Activated CD4-positive, alpha-beta T cell treated with anti-CD3 and anti-CD28 coated beads for 24 hours (primary cell): ENCODE measurements at regions not wholly inside any gene's neighbourhood (a gene's known extent, or its start where the extent isn't known, plus 50 kb on each side); places are given as distances from the start of the nearest gene placed in this dataset.

Experiments
- DNase-seq, 2 donors: peaks; one replicate each; pipeline ENCODE4 v3.0.0-alpha.2; 2020; ENCODE audit warnings: low read depth in 2 of 2

DNA sequence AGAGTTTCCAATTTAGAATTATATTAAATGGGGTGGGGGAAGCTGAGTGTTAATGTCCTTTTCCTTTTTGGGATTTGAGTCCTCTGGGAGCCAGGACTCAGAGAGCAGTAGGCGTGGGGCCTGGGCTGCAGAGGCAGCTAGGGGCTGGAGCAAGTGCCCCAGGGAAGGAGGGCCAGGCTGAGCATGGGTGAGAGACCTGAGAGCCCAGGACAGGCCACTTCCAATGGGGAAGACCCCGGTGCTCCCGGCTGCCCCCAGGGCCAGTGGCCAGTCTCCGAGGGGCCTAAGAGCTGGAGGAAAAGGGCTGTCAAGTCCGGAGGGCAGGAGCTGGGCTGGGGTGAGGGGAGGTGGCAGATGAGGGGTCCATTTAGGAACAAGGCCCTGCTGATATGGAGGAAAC lies 371.5 kb downstream of the ZNF536 start:
- DNase-seq: no peak

DNA sequence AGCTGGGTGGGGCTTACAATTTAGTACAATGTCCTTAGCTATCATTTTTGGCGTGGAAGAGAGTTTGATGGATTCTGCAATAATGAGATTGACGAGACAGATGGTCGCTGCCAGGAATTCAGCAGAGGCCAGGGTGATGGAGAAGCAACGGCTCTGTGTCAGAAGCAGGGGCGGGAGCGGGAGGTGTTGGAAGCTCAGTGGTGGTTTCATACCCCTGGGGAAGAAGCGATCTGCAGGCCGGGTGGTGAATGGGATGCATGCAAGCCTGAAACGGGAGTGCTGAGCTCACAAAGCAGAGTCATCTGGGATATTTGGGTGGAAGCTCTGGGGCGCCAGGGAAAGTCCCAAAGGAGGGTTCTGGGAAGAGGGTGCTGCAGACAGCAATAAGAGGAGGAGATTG lies 370.8 kb downstream of the ZNF536 start:
- no peak for DNase-seq

DNA sequence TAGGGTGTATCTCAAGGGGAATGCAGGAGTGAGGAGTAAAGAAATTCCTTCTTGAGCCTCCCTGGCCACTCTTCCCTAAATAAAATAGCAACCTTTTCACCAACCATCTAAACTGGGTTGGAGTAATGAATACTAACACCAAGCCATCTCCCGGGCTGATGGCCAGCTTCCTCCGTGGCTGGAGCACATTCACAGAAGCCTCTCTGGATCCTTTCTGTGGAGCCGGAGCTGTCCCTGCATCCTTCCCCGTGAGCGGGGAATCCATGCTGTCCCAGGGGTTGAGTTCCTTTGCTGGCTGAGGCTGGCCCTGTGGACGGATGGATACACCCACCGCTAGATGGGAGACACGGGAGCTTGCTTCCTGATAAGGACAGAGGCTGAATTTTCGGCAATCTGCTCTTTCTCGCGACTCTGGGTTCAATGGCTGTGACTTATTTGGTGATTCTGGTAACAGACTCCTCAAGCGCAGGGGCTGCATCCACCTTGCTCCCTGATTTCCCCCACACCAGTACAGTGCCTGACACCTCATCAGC lies 370.3 kb downstream of the ZNF536 start:
- no peak for DNase-seq

DNA sequence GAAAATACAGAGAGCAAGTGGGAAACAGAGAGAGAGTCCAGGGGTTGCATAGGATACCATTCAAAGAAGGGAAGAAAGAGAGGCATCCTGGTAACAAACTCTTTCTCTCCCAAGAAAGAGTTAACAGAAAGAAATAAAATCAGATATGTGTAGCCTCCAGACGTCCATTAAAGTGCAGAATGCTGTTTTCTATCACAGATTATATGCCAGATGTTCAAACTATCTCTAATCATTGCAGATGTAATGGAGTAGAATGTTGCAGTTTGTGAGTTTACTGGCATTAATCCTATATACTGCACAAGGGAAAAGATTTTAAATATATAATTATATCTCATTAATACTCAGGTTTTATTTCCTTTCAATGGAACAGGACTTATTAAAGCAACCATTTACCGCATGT lies 369.4 kb downstream of the ZNF536 start:
- DNase-seq: no peak

DNA sequence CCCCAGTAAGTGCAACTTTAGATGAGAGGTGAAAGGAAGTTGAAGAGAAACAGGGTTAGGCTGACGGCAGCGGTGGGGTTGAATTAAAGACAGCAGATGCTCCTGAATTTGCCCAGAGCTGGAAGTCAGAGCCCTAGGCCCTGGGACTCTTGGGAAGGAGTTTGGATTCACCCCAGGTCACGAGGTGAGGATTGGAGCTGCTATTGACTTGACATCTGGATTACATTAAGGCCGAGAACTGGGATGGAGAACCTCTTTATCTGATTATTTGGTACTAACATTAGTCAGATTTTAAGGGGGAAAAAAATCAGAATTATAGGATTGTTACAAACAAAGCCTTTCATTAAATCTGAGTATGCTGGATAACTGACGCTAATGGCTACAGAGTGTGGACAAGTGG lies 367.2 kb downstream of the ZNF536 start:
- DNase-seq: no peak

DNA sequence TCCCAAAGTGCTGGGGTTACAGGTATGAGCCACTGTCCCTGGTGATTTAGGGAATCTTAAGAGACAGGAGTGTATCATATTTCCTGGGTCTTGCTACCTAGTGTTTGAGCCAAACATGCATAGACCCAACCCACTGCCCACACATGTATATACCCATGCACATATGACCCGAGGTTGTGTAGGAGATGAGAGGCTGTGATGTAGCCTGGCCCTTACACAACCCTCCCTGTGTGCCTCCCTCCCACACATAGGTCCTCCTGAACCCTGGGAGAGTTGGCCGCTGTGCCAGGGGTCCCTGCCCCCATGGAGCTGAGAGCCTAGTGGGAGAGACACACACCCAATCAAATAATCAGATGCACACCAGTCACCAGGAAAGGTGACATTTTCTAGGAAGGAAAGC lies 365.9 kb downstream of the ZNF536 start:
- DNase-seq: no peak

DNA sequence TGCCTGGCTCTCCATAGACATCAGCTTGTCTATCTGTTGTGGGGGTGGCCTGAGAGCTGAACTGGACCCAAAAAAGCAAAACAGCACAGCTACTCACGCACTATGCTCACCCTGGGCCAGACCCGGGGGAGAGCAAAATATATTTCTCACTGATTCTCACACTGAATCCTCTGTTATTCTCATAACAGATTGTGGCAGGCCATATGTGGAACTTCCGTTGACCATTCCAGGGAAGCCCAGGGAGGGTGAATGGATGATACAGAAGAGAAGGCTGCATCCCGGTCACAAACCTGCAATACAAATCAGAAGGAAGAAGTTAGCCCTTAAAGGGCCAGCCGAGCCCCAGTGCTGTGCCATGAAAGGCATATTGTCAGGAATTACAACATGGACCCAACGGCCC lies 362.5 kb downstream of the ZNF536 start:
- DNase-seq: no peak

DNA sequence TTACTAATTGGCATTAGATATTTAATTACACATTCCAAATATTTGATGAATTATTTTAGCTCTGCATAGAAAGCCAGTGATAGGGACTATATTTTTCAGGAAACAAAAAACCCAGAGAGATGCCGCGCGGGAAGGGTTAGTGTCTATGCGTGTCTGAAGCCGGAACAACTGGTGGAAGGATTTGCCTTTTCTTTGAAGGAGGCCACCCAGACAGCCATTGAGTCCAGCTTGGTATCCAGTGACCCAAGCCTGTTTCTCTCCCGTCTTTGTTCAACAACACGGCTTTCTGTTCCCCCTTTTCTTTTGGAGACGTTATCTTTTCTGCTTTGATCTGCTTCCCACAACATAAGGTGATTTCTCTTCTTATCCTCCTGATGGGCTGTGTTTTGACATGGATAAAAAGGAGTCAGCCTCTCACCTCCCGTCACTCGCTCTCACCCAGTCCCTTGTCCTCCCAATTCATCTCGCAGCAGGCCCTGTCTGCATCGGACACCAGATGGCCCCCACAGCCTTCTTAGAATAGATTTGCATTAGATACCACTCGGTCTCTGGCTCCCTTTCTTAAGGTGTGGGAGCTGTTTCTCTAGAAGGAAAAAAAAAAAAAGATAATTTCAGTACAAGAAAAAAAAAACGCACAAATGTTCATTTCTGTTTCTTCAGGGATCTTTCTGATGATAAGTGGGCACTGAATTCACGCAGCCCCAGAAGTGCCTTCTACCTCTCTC lies 361.8 kb downstream of the ZNF536 start:
- DNase-seq: no peak

DNA sequence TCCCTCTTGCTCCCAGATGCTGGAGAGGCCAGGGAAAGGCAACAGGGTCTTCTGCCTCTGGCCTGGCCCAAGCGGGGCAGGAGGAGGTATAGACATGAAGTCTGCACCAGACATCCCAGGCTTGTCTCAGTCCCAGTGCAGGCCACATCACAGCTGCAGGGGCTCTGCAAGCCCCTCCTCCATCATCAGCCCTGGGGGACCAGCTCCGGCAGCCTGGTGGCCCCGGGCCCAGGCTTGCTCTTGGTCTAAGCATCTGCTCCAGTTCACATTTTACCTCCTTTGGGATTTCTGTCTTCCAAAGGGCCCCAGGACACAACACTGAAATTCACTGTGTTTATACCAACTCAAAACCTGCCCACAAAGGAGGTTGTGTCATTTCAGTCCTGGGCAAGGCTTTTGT lies 359.4 kb downstream of the ZNF536 start:
- no peak for DNase-seq

DNA sequence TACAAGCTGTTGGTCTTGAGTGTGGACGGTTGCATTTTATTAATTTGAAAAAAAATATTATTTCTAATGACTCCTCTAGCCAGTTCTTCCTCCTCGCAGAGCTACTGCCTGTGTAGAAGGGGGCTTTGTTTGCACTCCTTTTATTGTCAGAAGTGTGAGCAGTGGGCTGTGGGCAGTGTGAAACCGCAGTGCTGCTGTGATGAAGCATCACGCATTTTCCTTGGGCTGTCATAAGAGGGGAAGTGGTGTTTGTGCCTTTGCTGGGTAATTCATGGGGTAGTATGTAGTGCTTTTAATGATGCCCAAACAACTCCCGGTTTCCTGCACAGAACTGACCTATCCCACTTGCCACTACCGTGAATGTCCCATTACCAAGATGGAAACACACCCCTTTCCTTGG lies 357.3 kb downstream of the ZNF536 start:
- no peak for DNase-seq

DNA sequence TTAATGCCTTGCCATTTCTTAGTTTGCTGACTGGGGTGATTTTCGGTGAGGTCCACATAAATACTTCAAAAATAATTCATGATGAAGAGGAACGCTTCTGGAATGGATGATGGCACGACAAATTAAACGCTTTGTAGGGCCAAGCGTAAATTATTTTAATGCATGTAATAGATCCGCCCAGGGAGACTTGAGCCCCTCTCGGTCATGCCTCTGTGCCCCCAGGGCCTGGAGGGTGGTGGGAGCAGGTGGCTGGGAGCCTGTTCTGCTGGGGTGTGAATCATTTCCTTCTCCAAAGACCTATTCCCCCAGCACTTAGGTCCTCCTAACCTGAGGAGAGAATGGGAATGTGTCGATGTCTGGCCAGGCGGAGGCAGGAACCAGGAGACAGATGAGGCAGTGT lies 350.6 kb downstream of the ZNF536 start:
- DNase-seq: no peak

DNA sequence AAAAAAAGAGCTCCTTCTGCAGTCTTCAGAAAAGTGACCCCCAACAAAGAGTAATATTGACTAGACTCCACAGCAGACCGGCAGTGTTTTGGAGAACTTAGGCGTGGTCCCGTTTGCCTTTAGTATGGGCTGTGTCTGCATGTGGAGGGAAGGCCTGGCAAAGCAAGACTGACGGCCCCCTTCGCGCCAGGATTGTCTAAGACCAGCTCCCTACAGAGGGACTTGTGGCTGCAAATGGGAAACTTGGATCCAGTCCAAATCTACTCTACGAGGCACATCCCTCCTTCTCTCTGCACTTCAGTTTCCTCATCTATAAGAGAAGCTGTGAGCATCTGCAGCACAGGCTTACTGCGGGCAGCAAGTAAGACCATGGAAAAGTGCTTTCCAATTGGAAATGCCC lies 350.0 kb downstream of the ZNF536 start:
- no peak for DNase-seq

DNA sequence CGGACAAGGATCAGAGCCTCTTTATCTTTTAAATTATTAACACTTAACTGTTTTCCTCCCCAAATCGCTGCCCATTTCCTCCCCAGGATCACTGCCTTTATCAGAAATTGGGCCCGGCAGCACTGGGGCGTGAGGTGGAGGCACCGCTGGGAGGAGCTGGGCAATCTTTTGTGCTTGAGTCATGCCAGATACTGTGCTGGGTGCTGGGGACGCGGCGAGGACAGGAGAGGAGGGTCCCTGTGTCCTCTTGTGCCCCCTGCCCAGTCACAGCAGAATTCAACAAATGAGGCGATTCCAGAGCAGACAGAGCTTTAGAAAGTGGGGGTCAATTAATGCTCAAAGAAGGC lies 347.8 kb downstream of the ZNF536 start:
- DNase-seq: no peak

DNA sequence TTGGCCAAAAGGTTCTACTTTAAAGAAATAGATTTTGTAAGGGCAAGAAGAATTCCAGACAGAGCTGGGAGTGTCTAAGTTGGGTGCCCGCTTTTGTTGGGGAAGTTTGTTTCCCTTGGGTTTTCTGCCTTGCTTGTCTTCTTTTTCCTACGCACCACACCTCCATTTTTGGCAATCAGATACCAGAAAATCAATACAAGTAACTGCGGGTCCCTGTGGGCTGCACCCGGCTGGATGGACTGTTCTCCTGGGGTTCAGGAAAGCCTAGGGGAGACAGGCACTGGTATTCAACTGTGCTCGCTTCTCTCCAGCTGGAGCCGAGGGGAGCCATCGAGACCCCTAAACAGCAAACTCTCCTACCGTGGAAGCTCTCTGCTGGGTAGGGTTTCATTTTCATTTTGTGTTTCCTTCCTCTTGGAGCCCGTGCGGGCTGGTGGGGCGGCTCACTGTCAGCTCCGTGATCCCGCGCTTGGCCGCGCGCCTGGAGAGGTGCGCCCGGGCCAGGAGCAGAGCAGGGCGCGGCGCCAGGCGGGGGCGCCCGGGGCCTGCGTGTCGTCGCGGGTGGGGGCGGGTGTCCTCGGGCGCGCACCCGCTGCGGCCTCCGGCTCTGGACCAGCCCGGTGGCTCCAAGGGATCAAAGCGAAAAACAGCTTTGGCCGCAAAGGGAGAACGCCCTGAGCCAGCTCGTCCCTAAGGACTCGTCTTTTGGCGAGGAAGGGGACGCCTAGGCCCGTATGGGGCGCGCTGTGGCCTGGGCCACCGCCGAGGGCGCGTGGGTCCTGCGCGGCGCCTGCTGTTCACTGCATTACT lies 347.2 kb downstream of the ZNF536 start:
- no peak for DNase-seq

DNA sequence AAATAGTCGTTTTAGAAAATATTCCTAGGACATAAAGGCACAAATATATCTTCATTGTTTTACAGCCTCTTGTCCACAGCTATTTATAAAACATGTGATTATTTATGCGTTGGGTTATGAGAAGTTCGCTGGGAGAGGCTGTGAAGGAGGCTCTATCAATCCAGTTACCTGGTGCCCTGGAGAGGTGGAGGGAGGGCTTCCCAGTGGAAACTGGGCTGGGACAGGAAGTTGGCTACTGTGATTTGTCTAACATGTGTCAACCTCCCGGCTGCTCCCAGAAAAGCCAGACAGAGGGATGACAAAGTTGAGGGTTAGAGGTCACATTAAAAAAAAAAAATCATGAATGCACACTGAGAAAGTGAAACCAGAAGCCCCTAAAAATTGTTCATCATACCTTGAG lies 346.5 kb downstream of the ZNF536 start:
- no peak for DNase-seq

DNA sequence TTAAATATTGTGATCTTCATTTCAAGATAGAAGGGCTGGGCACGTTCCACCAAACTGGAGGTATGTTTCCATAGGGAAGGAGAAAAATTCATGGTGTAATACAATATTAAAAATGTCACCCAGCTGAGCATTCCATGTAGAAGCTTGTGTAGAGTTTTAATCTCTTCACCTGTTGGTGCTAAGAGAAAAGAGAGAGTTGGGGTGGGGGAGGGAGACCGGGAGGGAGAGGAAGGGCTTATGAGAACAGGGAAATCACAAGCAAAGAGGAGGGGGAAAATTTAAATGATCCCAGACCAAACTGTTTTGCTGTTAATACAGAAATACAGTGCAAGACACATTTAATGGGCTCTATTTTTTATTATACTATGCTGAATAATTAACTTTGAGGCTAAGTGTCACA lies 345.8 kb downstream of the ZNF536 start:
- DNase-seq: no peak

DNA sequence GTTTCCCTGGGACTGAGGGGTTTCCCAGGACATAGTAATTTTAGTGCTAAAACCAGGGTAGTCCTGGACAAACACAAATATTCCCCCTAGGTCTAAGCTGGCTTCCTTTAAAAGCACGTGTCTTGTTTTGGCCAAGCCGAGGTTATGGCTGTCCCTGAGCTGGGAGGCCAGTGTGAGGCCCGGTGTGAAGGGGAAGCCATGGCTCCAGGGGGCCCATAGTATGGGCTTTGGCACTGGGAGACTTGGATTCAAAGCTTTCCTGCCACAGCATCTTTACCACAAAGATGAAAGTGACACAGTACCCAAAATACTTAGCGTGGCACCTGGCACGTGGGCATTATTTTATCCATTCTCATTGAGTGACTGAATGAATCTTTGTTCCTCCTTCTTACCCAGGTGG lies 345.2 kb downstream of the ZNF536 start:
- DNase-seq: no peak

DNA sequence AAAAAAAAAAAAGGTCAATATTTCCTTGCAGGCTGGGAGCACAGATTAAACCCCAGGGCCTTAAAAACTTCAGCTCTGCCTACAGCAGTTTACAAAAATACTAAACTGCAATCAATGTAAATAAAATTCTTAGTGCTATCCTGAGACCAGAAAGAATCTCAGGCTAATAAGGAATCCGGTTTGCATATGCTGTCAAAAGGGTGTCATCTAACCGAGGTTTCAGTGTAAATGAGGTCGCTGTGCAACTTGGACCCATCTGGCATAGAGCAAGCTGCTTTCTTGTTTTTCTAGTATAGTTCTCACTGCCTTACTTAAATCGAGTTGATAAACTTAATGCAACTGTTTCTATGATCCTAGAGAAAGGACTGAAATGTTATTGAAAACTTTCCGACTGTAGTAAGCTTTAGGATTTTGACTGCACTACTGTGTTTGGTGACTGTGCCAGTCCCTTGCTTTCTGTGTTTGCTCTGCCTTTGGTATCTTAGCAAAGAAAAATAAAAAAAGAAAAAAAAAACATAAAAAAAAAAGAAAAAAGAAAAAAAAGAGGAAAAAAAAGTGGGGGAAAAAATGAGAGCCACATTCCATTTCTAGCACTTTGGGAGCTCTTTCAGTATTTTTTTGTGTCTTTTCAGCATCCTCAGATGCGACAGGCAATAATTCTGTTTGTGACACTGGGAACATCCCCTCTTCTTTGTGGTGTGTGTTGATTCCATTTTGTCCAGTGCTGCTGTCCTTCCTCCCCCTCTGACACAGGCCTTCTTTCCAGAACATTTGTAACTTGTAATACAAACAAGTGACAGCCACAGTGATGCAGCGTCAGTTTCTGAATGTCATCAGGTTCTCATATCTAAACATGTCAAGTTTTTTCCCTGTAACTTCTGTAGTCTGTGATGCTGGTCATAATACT lies 340.5 kb downstream of the ZNF536 start:
- no peak for DNase-seq

DNA sequence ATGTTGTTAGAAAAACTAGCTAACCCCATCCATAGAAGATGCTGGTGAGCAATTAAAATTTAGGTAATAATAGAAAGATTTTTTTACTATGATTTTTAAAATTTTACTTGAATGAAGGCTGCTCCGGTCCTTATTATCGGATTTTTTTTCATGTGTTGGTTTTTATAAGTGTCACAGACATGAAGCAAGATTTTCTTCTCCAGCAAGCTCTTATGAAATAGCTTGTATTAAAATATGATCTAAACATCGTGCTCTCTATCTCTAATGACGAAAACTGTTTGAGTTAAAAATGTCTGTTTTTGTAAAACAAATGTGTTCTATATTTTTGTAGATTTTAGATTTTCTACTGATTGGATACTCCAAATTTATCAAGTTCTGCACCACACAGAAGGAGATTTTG lies 339.6 kb downstream of the ZNF536 start:
- no peak for DNase-seq

DNA sequence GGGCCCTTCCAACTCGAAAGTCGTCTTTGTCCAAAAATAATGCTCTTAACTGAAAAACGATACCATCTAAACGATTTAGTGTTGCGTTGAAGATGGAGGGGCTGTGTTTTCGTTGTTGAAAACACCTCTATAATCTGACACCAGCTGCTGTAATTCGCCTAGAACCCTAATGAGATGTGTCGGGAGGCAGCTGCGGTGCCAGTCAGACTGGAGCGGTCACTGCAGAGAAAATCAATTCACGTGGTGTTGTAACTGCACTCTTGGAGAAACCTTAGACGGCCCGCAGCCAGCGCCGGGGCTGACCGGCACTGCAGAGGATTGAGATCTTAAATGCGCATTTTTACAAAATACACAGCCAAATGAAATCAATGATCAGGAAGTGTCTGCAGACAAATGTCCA lies 339.1 kb downstream of the ZNF536 start:
- DNase-seq: no peak

DNA sequence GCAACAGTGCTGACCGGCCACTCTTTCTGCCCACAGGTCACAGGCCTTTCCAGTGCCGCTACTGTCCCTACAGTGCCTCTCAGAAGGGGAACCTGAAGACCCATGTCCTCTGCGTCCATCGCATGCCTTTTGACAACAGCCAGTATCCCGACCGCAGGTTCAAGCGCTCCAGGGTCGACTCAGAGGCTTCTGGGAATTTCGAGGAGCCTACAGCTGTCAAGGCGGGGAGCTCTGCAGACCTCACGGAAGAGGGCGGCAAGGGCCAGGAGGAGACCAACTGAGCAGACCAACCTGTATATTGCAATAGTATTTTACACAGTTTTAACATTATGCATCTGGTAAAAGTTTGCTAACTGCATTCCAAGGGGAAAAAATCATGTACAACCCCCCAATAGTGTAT lies 338.5 kb downstream of the ZNF536 start:
- no peak for DNase-seq

DNA sequence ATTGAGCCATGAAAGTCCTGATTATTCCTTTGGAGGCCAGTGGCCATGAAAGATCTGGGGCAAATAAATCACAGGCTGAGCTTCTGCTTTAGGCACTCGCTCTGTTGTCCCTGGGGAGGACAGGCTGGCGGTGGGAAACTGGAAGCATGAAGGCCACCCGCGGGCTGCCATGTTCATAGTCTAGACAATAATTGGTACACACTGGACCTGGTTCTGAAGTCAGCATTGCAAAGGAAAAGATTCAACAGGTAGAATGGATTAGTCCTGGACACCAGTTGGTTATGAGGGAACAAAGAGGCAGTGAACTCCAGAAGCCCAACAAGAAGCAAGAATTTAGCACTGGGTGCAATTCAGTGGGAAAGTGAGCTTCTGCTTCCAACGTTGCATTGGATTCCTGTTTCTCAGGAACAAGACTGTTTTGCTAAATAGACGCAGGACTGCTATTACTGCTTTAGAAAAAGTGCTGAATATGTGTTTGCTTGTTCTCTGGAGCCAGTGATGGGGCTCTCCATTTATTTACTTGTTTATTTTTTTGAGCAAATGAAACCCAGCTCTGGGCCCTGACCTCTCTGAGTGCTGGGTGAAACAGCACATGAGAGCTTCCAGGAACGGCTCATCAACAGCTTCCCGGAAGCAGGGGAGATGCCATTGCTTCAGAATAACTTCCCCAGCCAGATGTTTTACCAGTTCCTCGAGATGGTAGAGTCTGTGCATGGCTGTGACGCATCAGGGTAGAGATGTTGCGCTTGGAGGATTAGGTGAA lies 336.4 kb downstream of the ZNF536 start:
- no peak for DNase-seq
